Mucosa of gallbladder (tissue), 1 donor: ENCODE measurements at regions not wholly inside any gene's neighbourhood (a gene's known extent, or its start where the extent isn't known, plus 50 kb on each side); places are given as distances from the start of the nearest gene placed in this dataset.
"Not testable (repeated sequence)": the region's sequence is repeated elsewhere in the genome, so short reads cannot be mapped to it uniquely, and the experiment has no call there.

ENCODE experiments used
- DNase-seq: peaks from one replicate; pipeline ENCODE4 v3.0.0-alpha.2; 2020; ENCODE audit warnings: low spot score
- donor health status: DM: no; HTN: no; CAD: no.

- DNase-seq = no peak
Measured at GRCh38 chr6:112504621-112505020, 157.5 kb downstream of the RFPL4B start.

DNA sequence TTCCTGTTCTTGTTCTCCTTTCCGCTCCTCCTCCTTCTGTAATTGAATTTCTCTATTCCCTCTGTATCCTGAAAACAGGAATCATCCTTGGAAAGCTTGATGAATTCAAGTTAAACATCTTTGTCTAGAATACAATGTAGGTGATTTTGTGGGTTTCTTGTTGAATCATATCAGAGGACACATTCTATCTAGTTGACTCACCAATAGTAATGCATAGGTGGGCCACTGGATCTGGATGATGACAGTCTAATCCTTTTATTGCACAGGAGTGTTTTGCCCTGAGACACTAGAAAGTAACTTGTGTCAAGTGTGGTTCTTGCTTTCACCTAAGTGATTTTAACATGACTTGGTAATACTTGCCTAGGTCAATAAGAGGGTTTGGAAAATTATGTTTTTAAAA is 164.3 kb downstream of the RFPL4B start:
- no peak for DNase-seq

GRCh38 chr6:112513175-112513574 is 166.0 kb downstream of the RFPL4B start:
- no peak for DNase-seq

DNA sequence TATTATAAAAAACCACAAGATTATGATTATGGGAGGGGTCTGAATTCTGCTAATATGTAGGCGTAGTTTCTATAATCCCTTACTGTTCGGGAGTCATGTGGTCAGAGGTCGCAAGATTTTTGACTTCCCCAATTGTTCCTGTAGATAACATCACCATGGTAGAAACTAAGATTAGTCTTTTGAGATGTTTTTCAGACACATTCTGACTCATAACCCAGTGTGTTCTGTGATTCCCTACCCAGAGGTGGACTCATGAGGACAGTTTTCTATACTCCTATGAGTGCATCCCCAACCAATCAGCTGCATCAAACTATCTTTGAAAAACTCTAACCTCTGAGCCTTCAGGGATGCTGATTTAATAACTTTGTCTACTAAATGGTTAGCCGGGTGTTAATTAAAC is 175.5 kb downstream of the RFPL4B start:
- DNase-seq = no peak

GRCh38 chr6:112524071-112524470 is 176.9 kb downstream of the RFPL4B start:
- no peak for DNase-seq

DNA sequence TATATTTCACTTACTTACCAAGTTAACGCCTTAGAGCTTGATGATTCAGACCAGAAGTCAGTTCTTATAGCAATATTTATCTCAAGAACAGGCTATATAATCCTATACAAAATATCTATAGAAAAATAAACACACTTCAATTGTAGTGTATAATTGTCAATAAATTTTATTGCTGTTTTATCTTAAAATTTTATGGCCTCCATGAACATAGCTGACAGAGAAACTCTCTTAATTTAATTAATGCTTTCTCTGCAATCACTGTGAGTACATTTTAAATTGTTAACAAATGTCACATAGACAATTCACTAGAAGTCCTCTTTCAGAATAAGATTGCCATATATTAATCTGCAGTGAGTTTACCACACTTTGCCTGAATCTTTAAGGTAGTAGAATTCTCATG is 178.6 kb downstream of the RFPL4B start:
- no peak for DNase-seq

DNA sequence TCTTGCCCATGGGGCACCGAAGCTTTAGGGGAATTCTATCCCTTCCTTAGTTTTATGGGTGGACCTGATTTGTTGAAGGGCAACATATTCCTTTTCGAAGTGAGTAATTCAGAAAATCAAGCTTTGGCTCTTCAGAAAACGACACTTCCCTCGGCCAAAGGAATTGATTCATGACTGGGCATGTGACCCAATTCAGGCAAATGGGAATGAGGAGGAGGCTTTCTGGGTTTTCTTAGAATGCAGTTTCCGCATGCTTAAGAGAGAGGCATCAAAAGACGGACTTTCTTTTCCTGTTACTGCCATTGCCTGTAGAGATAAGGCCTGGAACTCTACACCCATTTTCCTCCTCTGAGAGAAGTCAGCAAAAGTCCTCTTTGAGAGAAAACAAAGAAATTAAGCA is 179.5 kb downstream of the RFPL4B start:
- no peak for DNase-seq

- DNase-seq = not testable (repeated sequence)
Measured at GRCh38 chr6:112528306-112528705, 181.2 kb downstream of the RFPL4B start.

GRCh38 chr6:112535816-112536215 is 188.7 kb downstream of the RFPL4B start:
- DNase-seq = no peak

- DNase-seq = no peak
Measured at GRCh38 chr6:112539355-112539754, 192.2 kb downstream of the RFPL4B start.

- not testable (repeated sequence) for DNase-seq
Measured at GRCh38 chr6:112541847-112542246, 194.7 kb downstream of the RFPL4B start.

DNA sequence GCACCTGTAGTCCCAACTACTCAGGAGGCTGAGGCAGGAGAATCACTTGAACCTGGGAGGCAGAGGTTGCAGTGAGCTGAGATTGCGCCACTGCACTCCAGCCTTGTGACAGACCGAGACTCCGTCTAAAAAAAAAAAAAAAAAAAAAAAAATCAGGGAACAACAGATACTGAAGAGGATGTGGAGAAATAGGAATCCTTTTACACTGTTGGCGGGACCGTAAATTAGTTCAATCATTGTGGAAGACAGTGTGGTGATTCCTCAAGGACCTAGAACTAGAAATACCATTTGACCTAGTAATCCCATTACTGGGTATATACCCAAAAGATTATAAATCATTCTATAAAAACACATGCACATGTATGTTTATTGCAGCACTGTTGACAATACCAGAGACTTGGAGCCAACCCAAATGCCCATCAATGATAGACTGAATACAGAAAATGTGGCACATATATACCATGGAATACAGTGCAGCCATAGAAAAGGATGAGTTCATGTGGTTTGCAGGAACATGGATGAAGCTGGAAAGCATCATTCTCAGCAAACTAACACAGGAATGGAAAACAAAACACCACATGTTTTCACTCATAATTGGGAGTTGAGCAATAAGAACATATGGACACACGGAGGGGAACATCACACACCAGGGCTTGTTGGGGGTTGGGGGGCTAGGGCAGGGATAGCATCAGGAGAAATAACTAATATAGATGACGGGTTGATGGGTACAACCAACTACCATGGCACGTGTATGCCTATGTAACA is 200.4 kb downstream of the RFPL4B start:
- not testable (repeated sequence) for DNase-seq

DNA sequence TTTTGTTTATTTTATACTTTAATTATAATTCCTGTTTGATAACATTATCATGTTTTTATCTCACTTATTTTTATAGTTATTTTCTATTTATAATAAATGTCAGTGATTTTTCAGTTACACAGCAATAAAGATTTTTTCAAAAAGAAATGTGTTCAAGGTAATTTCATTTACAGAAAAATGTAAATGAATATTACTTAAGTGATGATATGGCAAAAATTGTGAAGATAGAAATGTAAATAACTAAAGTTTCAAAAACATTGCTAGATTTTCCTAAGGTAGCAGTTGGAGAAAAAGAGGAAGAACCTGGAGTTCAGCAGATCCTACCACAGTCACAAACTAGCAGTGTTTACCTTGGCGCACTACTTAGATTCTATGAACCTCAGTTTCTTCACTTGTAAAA is 202.6 kb downstream of the RFPL4B start:
- no peak for DNase-seq

GRCh38 chr6:112557435-112557834 is 210.3 kb downstream of the RFPL4B start:
- DNase-seq = no peak

GRCh38 chr6:112557961-112558360 is 210.8 kb downstream of the RFPL4B start:
- no peak for DNase-seq

- no peak for DNase-seq
Measured at GRCh38 chr6:112560651-112561050, 213.5 kb downstream of the RFPL4B start.

DNA sequence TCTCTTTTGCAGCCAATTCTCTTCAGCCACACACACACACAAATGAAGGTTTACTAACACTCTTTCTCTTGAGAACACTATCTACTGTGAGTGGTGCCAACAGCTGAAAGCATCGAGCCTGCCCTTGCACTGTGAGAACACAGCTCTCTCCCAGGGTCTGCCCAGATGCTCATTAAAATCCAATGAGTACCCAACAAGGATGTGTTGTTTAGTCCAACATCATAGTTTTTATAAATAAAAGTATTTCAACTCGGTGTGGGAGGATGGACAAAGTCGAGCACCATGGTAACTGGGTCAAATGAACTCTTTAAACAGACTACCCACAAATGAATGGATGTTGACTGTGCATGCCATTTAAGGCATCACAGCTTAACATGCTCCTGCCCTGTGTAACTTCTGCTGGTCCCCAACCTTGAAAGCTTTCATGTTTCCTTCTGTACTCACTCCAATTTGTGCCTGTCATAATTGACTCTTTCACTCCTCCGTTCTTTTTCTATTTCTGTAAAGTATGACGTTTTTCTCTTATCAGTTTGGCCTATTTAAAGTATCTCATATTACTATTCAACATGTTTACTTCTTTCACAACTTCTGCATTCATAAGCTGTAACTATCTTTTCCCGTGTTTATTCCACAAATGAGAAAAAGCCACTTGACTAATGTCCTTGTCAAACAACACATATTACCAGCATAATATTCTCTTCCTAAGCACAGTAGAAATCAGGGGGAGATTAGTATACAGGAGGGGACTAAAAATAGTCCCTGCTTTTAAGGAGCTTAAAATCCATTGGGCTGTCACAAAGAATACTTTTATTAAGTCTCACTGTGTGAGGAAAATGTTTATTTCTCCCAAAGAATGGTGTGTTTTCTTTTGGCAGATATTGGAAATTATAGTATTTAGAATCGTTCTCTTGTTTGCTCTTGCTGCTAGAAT is 215.4 kb downstream of the RFPL4B start:
- DNase-seq = no peak

- no peak for DNase-seq
Measured at GRCh38 chr6:112563368-112563767, 216.2 kb downstream of the RFPL4B start.

GRCh38 chr6:112568066-112568465 is 220.9 kb downstream of the RFPL4B start:
- no peak for DNase-seq

- DNase-seq = no peak
Measured at GRCh38 chr6:112571488-112572270, 224.5 kb downstream of the RFPL4B start.

DNA sequence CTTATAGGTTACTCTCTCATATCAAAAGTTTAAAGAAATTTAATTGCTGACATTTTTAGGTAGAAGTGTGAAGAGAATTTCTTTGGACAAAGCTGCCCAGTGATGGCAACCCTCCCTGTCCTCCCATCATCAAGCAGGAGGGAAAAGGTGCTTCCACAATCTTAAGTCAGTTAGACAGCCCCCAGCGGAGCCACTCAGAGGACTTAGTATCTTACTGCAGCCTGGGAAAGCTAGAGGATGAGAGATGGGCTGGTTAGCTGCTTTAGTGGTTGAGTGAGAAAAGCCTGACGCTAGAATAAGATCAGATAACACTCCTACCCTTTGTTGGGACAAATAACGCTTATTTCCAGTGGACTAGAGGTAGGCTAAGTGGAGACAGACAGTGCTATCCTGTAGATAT is 227.1 kb downstream of the RFPL4B start:
- no peak for DNase-seq

- DNase-seq = no peak
Measured at GRCh38 chr6:112575309-112575834, 228.2 kb downstream of the RFPL4B start.
